ENCODE measurements at regions not wholly inside any gene's neighbourhood (a gene's known extent, or its start where the extent isn't known, plus 50 kb on each side); places are given as distances from the start of the nearest gene placed in this dataset.

DNA sequence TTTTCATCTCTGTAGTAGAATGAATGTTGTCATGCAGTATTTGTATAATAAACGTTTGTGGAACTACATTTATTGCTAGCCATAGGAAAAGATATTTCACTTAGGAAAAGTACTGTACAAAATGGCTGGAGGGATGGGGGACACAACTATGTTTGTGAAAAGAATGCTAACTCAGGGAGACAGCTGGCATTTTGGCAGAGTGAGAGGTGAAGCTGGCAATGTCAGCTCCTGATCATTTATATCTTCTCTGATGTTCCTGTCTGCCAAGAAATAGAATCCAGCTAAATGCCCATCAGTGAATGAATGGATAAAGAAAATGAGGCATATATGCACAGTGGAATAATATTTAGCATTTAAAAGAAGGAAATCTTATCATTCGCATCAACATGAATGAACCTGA lies 313.0 kb upstream of the IRAK1BP1 start:
- no peaks in the 10 kb centered on the region for H3F3A ChIP-seq (replicated peaks; ENCODE audit: low read depth)
- no peaks in the 10 kb centered on the region for H3K4me1 Mint-ChIP-seq
- ATAC-seq = no peak

More for the DNA sequence above, 313.0 kb upstream of the IRAK1BP1 start:
- no peak for DNase-seq (ENCODE audit: low spot score)
- Histone ChIP-seq H3K79me2 (replicated peaks; ENCODE audit: insufficient read depth) (no peaks in the 10 kb centered on the region), H3K27ac (ENCODE audit: low read depth) (no peak overlapping the region), H3K4me2 (no peak overlapping the region), H3K4me3 (no peak overlapping the region), H4K20me1 (replicated peaks; ENCODE audit: insufficient read depth) (no peaks in the 10 kb centered on the region), H3K9me2 (ENCODE audit: insufficient read depth) (no peaks in the 10 kb centered on the region), H3K4me1 (ENCODE audit: insufficient read depth) (no peaks in the 10 kb centered on the region), H3K36me3 (ENCODE audit: insufficient read depth) (peaks cover 6% of the 10 kb centered on the region; the same call in 1 of the 2 replicates), H2AFZ (no peak overlapping the region), H3K27me3 (ENCODE audit: insufficient read depth) (no peaks in the 10 kb centered on the region)
- H3K9me3 Mint-ChIP-seq = peaks cover 54% of the 10 kb centered on the region
- no peak overlapping the region for H3K4me3 Mint-ChIP-seq
- H3K27me3 Mint-ChIP-seq (ENCODE audit: insufficient read depth, low read depth, poor library complexity) = peaks cover 3% of the 10 kb centered on the region
- no peak overlapping the region for H3K27ac Mint-ChIP-seq
- no peak for TF ChIP-seq EZH2phosphoT487 (IDR thresholded peaks at IDR 0.05; ENCODE audit: unreplicated experiment)
- TF ChIP-seq CREB1 (CRISPR knock-in tag; IDR thresholded peaks at IDR 0.05; ENCODE audit: low read depth) = no peak
- TF ChIP-seq CTCF (conservative IDR thresholded peaks at IDR 0.05; ENCODE audit: low read depth in 2 of 2) = no peak
- no peak for TF ChIP-seq EZH2 (IDR thresholded peaks at IDR 0.05; ENCODE audit: low read depth, unreplicated experiment)
- TF ChIP-seq, protein P1, sequence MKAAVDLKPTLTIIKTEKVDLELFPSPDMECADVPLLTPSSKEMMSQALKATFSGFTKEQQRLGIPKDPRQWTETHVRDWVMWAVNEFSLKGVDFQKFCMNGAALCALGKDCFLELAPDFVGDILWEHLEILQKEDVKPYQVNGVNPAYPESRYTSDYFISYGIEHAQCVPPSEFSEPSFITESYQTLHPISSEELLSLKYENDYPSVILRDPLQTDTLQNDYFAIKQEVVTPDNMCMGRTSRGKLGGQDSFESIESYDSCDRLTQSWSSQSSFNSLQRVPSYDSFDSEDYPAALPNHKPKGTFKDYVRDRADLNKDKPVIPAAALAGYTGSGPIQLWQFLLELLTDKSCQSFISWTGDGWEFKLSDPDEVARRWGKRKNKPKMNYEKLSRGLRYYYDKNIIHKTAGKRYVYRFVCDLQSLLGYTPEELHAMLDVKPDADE (IDR thresholded peaks at IDR 0.05) = no peak
- TF ChIP-seq ZNF114 (CRISPR knock-in tag; IDR thresholded peaks at IDR 0.05) = no peak
- TF ChIP-seq NANOG (IDR thresholded peaks at IDR 0.05; ENCODE audit: borderline replicate concordance) = no peak
- no peak for TF ChIP-seq ZNF331 (CRISPR knock-in tag; IDR thresholded peaks at IDR 0.05; ENCODE audit: low read depth)
- TF ChIP-seq JUNB (IDR thresholded peaks at IDR 0.05; ENCODE audit: unreplicated experiment) = no peak
- TF ChIP-seq STAT1 (IDR thresholded peaks at IDR 0.05; ENCODE audit: unreplicated experiment) = no peak
- TF ChIP-seq, protein P2, sequence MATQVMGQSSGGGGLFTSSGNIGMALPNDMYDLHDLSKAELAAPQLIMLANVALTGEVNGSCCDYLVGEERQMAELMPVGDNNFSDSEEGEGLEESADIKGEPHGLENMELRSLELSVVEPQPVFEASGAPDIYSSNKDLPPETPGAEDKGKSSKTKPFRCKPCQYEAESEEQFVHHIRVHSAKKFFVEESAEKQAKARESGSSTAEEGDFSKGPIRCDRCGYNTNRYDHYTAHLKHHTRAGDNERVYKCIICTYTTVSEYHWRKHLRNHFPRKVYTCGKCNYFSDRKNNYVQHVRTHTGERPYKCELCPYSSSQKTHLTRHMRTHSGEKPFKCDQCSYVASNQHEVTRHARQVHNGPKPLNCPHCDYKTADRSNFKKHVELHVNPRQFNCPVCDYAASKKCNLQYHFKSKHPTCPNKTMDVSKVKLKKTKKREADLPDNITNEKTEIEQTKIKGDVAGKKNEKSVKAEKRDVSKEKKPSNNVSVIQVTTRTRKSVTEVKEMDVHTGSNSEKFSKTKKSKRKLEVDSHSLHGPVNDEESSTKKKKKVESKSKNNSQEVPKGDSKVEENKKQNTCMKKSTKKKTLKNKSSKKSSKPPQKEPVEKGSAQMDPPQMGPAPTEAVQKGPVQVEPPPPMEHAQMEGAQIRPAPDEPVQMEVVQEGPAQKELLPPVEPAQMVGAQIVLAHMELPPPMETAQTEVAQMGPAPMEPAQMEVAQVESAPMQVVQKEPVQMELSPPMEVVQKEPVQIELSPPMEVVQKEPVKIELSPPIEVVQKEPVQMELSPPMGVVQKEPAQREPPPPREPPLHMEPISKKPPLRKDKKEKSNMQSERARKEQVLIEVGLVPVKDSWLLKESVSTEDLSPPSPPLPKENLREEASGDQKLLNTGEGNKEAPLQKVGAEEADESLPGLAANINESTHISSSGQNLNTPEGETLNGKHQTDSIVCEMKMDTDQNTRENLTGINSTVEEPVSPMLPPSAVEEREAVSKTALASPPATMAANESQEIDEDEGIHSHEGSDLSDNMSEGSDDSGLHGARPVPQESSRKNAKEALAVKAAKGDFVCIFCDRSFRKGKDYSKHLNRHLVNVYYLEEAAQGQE (IDR thresholded peaks at IDR 0.05; ENCODE audit: unreplicated experiment) = no peak
- TF ChIP-seq, protein P3, sequence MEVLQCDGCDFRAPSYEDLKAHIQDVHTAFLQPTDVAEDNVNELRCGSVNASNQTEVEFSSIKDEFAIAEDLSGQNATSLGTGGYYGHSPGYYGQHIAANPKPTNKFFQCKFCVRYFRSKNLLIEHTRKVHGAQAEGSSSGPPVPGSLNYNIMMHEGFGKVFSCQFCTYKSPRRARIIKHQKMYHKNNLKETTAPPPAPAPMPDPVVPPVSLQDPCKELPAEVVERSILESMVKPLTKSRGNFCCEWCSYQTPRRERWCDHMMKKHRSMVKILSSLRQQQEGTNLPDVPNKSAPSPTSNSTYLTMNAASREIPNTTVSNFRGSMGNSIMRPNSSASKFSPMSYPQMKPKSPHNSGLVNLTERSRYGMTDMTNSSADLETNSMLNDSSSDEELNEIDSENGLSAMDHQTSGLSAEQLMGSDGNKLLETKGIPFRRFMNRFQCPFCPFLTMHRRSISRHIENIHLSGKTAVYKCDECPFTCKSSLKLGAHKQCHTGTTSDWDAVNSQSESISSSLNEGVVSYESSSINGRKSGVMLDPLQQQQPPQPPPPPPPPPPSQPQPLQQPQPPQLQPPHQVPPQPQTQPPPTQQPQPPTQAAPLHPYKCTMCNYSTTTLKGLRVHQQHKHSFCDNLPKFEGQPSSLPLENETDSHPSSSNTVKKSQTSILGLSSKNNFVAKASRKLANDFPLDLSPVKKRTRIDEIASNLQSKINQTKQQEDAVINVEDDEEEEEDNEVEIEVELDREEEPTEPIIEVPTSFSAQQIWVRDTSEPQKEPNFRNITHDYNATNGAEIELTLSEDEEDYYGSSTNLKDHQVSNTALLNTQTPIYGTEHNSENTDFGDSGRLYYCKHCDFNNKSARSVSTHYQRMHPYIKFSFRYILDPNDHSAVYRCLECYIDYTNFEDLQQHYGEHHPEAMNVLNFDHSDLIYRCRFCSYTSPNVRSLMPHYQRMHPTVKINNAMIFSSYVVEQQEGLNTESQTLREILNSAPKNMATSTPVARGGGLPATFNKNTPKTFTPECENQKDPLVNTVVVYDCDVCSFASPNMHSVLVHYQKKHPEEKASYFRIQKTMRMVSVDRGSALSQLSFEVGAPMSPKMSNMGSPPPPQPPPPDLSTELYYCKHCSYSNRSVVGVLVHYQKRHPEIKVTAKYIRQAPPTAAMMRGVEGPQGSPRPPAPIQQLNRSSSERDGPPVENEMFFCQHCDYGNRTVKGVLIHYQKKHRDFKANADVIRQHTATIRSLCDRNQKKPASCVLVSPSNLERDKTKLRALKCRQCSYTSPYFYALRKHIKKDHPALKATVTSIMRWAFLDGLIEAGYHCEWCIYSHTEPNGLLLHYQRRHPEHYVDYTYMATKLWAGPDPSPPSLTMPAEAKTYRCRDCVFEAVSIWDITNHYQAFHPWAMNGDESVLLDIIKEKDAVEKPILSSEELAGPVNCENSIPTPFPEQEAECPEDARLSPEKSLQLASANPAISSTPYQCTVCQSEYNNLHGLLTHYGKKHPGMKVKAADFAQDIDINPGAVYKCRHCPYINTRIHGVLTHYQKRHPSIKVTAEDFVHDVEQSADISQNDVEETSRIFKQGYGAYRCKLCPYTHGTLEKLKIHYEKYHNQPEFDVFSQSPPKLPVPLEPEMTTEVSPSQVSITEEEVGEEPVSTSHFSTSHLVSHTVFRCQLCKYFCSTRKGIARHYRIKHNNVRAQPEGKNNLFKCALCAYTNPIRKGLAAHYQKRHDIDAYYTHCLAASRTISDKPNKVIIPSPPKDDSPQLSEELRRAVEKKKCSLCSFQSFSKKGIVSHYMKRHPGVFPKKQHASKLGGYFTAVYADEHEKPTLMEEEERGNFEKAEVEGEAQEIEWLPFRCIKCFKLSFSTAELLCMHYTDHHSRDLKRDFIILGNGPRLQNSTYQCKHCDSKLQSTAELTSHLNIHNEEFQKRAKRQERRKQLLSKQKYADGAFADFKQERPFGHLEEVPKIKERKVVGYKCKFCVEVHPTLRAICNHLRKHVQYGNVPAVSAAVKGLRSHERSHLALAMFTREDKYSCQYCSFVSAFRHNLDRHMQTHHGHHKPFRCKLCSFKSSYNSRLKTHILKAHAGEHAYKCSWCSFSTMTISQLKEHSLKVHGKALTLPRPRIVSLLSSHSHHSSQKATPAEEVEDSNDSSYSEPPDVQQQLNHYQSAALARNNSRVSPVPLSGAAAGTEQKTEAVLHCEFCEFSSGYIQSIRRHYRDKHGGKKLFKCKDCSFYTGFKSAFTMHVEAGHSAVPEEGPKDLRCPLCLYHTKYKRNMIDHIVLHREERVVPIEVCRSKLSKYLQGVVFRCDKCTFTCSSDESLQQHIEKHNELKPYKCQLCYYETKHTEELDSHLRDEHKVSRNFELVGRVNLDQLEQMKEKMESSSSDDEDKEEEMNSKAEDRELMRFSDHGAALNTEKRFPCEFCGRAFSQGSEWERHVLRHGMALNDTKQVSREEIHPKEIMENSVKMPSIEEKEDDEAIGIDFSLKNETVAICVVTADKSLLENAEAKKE (CRISPR knock-in tag; IDR thresholded peaks at IDR 0.05) = no peak
- TF ChIP-seq POLR2AphosphoS5 (IDR thresholded peaks at IDR 0.05; ENCODE audit: low read depth) = no peak
- H3K36me3 Mint-ChIP-seq (ENCODE audit: low read depth) = peaks cover 30% of the 10 kb centered on the region

Measured in GM23338 (cell line).